ENCODE measurements at regions not wholly inside any gene's neighbourhood (a gene's known extent, or its start where the extent isn't known, plus 50 kb on each side); places are given as distances from the start of the nearest gene placed in this dataset.
"Not testable (repeated sequence)": the region's sequence is repeated elsewhere in the genome, so short reads cannot be mapped to it uniquely, and the experiment has no call there.

- no peak overlapping the region for H3K27ac Mint-ChIP-seq (ENCODE audit: unreplicated experiment)
- TF ChIP-seq CTCF (IDR thresholded peaks at IDR 0.05; ENCODE audit: partially characterized antibody, unreplicated experiment) = no peak
- H3K4me3 Mint-ChIP-seq (ENCODE audit: unreplicated experiment) = no peak overlapping the region
- peaks cover 4% of the 10 kb centered on the region for H3K9me3 Mint-ChIP-seq (ENCODE audit: unreplicated experiment)
- H3K27me3 Mint-ChIP-seq (ENCODE audit: unreplicated experiment) = no peaks in the 10 kb centered on the region
- no peak for DNase-seq
- H3K4me1 Mint-ChIP-seq (ENCODE audit: low read depth, unreplicated experiment) = peaks cover 8% of the 10 kb centered on the region
- H3K36me3 Mint-ChIP-seq (ENCODE audit: unreplicated experiment) = no peaks in the 10 kb centered on the region
Measured at GRCh38 chr2:171266102-171266501, 105.4 kb upstream of the TLK1 start.

- not testable (repeated sequence) for DNase-seq; H3K4me3 Mint-ChIP-seq (ENCODE audit: unreplicated experiment); H3K27me3 Mint-ChIP-seq (ENCODE audit: unreplicated experiment); H3K9me3 Mint-ChIP-seq (ENCODE audit: unreplicated experiment); H3K36me3 Mint-ChIP-seq (ENCODE audit: unreplicated experiment)
- H3K4me1 Mint-ChIP-seq (ENCODE audit: low read depth, unreplicated experiment) = peaks cover 11% of the 10 kb centered on the region
- H3K27ac Mint-ChIP-seq (ENCODE audit: unreplicated experiment) = peak overlapping the region; percentile 85
Measured at GRCh38 chr2:171261529-171261928, 100.8 kb upstream of the TLK1 start.

- no peak for TF ChIP-seq CTCF (IDR thresholded peaks at IDR 0.05; ENCODE audit: partially characterized antibody, unreplicated experiment)
- no peaks in the 10 kb centered on the region for H3K27me3 Mint-ChIP-seq (ENCODE audit: unreplicated experiment)
- H3K4me1 Mint-ChIP-seq (ENCODE audit: low read depth, unreplicated experiment) = peaks cover 11% of the 10 kb centered on the region
- H3K36me3 Mint-ChIP-seq (ENCODE audit: unreplicated experiment) = no peaks in the 10 kb centered on the region
- H3K27ac Mint-ChIP-seq (ENCODE audit: unreplicated experiment) = peak overlapping the region; percentile 46
- no peak for DNase-seq
- no peak overlapping the region for H3K4me3 Mint-ChIP-seq (ENCODE audit: unreplicated experiment)
- H3K9me3 Mint-ChIP-seq (ENCODE audit: unreplicated experiment) = peaks cover 8% of the 10 kb centered on the region
Measured at GRCh38 chr2:171260471-171261424, 100.1 kb upstream of the TLK1 start.

GRCh38 chr2:171254666-171255065 is 94.0 kb upstream of the TLK1 start:
- Mint-ChIP-seq H3K4me3 (ENCODE audit: unreplicated experiment) (no peak overlapping the region), H3K9me3 (ENCODE audit: unreplicated experiment) (peaks cover 4% of the 10 kb centered on the region), H3K4me1 (ENCODE audit: low read depth, unreplicated experiment) (no peaks in the 10 kb centered on the region), H3K27ac (ENCODE audit: unreplicated experiment) (no peak overlapping the region), H3K27me3 (ENCODE audit: unreplicated experiment) (peaks cover 2% of the 10 kb centered on the region), H3K36me3 (ENCODE audit: unreplicated experiment) (no peaks in the 10 kb centered on the region)
- TF ChIP-seq CTCF (IDR thresholded peaks at IDR 0.05; ENCODE audit: partially characterized antibody, unreplicated experiment) = no peak
- no peak for DNase-seq

- H3K36me3 Mint-ChIP-seq (ENCODE audit: unreplicated experiment) = no peaks in the 10 kb centered on the region
- H3K27ac Mint-ChIP-seq (ENCODE audit: unreplicated experiment) = no peak overlapping the region
- TF ChIP-seq CTCF (IDR thresholded peaks at IDR 0.05; ENCODE audit: partially characterized antibody, unreplicated experiment) = no peak
- peaks cover 2% of the 10 kb centered on the region for H3K27me3 Mint-ChIP-seq (ENCODE audit: unreplicated experiment)
- H3K4me1 Mint-ChIP-seq (ENCODE audit: low read depth, unreplicated experiment) = no peaks in the 10 kb centered on the region
- no peak overlapping the region for H3K4me3 Mint-ChIP-seq (ENCODE audit: unreplicated experiment)
- DNase-seq = no peak
- peaks cover 4% of the 10 kb centered on the region for H3K9me3 Mint-ChIP-seq (ENCODE audit: unreplicated experiment)
Measured at GRCh38 chr2:171253900-171254650, 93.4 kb upstream of the TLK1 start.

Data from glutamatergic neuron (in vitro differentiated cells).